CD4-positive, alpha-beta T cell treated with Interleukin-2 at 100 ng/mL for 4 hours (primary cell): ENCODE measurements at regions not wholly inside any gene's neighbourhood (a gene's known extent, or its start where the extent isn't known, plus 50 kb on each side); places are given as distances from the start of the nearest gene placed in this dataset.
"Not testable (repeated sequence)": the region's sequence is repeated elsewhere in the genome, so short reads cannot be mapped to it uniquely, and the experiment has no call there.

Experiments
- DNase-seq: peaks from one replicate; pipeline ENCODE4 v3.0.0-alpha.2; 2020; ENCODE audit warnings: low spot score

- DNase-seq: no peak
Observed at GRCh38 chr4:17241835-17242234, 270.1 kb downstream of the QDPR start.

- DNase-seq: no peak
Observed at GRCh38 chr4:17238633-17239032, 273.3 kb downstream of the QDPR start.

- no peak for DNase-seq
Observed at GRCh38 chr4:17236686-17237085, 275.2 kb downstream of the QDPR start.

- DNase-seq: no peak
Observed at GRCh38 chr4:17234678-17235077, 277.2 kb downstream of the QDPR start.

- no peak for DNase-seq
Observed at GRCh38 chr4:17232566-17233253, 279.2 kb downstream of the QDPR start.

GRCh38 chr4:17231880-17232475 is 279.9 kb downstream of the QDPR start:
- DNase-seq: not testable (repeated sequence)

GRCh38 chr4:17230727-17231126 is 281.2 kb downstream of the QDPR start:
- DNase-seq: no peak

- no peak for DNase-seq
Observed at GRCh38 chr4:17220816-17221215, 291.1 kb downstream of the QDPR start.

GRCh38 chr4:17218786-17219185 is 293.1 kb downstream of the QDPR start:
- DNase-seq: no peak

GRCh38 chr4:17206829-17207801 is 304.8 kb downstream of the QDPR start:
- no peak for DNase-seq

- no peak for DNase-seq
Observed at GRCh38 chr4:17204908-17205307, 306.5 kb upstream of the LDB2 start.

- DNase-seq: no peak
Observed at GRCh38 chr4:17203797-17204196, 305.4 kb upstream of the LDB2 start.

- DNase-seq: no peak
Observed at GRCh38 chr4:17197070-17197469, 298.6 kb upstream of the LDB2 start.

- no peak for DNase-seq
Observed at GRCh38 chr4:17195461-17196275, 297.2 kb upstream of the LDB2 start.

- no peak for DNase-seq
Observed at GRCh38 chr4:17194586-17194985, 296.1 kb upstream of the LDB2 start.

- DNase-seq: no peak
Observed at GRCh38 chr4:17189759-17190158, 291.3 kb upstream of the LDB2 start.

GRCh38 chr4:17189401-17189720 is 290.9 kb upstream of the LDB2 start:
- DNase-seq: no peak

GRCh38 chr4:17188547-17189400 is 290.3 kb upstream of the LDB2 start:
- no peak for DNase-seq

- no peak for DNase-seq
Observed at GRCh38 chr4:17188125-17188524, 289.7 kb upstream of the LDB2 start.

GRCh38 chr4:17187003-17187402 is 288.6 kb upstream of the LDB2 start:
- no peak for DNase-seq

- no peak for DNase-seq
Observed at GRCh38 chr4:17182888-17183287, 284.4 kb upstream of the LDB2 start.
